IMR-90 (cell line): ENCODE measurements at regions not wholly inside any gene's neighbourhood (a gene's known extent, or its start where the extent isn't known, plus 50 kb on each side); places are given as distances from the start of the nearest gene placed in this dataset.

Experiments
- ATAC-seq: fragments of 200-7000 bp; cut with Tn5 transposase; 2 replicates; pipeline ENCODE4 v1.9.1; 2020; ENCODE audit warnings: low read depth, mild to moderate bottlenecking, moderate library complexity
- BruUV-seq: library from RNA; stranded (reverse); fragments of 400-500 nt; replicated peaks from 2 replicates; lab custom pipeline; 2021; lab: Mats Ljungman, UMichigan
- CTCF ChIA-PET: fragments of 300-600 bp; formaldehyde crosslinking; extraction: SDS; loops from one replicate; lab custom pipeline; 2021; ENCODE audit warnings: antibody characterized with exemption; lab: Yijun Ruan, JAX
- POLR2A ChIA-PET: fragments of 300-600 bp; sonication (Branson Sonifier 250); formaldehyde crosslinking; loops from one replicate; lab custom pipeline; 2022; ENCODE audit warnings: antibody characterized with exemption; ENCODE audit not compliant: unreplicated experiment; lab: Charles Lee
- DNase-seq: peaks from one replicate; pipeline ENCODE4 v3.0.0; 2013
- H2AFZ ChIP-seq: replicated peaks from 2 replicates; pipeline ENCODE3; 2013; ENCODE audit warnings: low read length, mild to moderate bottlenecking; ENCODE audit not compliant: poor library complexity
- H2AK5ac ChIP-seq: 2 replicates; pipeline ENCODE4 v1.6.1; 2013; ENCODE audit warnings: low read depth, low read length, inconsistent platforms
- H2AK9ac ChIP-seq: replicated peaks from 2 replicates; pipeline ENCODE3; 2013; ENCODE audit warnings: mild to moderate bottlenecking, low read depth, low read length, moderate library complexity; ENCODE audit not compliant: poor library complexity
- H2BK120ac ChIP-seq: 2 replicates; pipeline ENCODE4 v1.6.1; 2013; ENCODE audit warnings: low read depth, low read length, inconsistent platforms
- H2BK15ac ChIP-seq: 3 replicates; pipeline ENCODE4 v1.6.1; 2013; ENCODE audit warnings: low read depth, low read length, inconsistent platforms
- H2BK20ac ChIP-seq: 2 replicates; pipeline ENCODE4 v1.6.1; 2013; ENCODE audit warnings: low read depth, mild to moderate bottlenecking, inconsistent platforms, low read length, moderate library complexity
- H2BK5ac ChIP-seq: 2 replicates; pipeline ENCODE4 v1.6.1; 2013; ENCODE audit warnings: mild to moderate bottlenecking, low read depth, low read length, inconsistent platforms; ENCODE audit not compliant: poor library complexity, severe bottlenecking
- H3K14ac ChIP-seq: replicated peaks from 2 replicates; pipeline ENCODE4 v1.6.1; 2013; ENCODE audit warnings: low read depth, low read length, inconsistent platforms
- H3K18ac ChIP-seq: 2 replicates; pipeline ENCODE4 v1.6.1; 2013; ENCODE audit warnings: low read depth, low read length, control low read depth
- H3K23ac ChIP-seq: 2 replicates; pipeline ENCODE4 v1.6.1; 2013; ENCODE audit warnings: low read depth, low read length, inconsistent platforms
- H3K27ac ChIP-seq: 2 replicates; pipeline ENCODE4 v1.5.1; 2013; ENCODE audit warnings: mild to moderate bottlenecking, control low read depth, low read length; ENCODE audit not compliant: insufficient read depth
- H3K27me3 ChIP-seq: 2 replicates; pipeline ENCODE4 v1.6.1; 2013; ENCODE audit warnings: low read length; ENCODE audit not compliant: control insufficient read depth, insufficient read depth
- H3K36me3 ChIP-seq: 2 replicates; pipeline ENCODE4 v1.6.1; 2013; ENCODE audit warnings: low read length, mixed read lengths; ENCODE audit not compliant: control insufficient read depth, insufficient read depth
- H3K4ac ChIP-seq: 2 replicates; pipeline ENCODE4 v1.6.1; 2013; ENCODE audit warnings: low read depth, low read length, inconsistent platforms
- H3K4me1 ChIP-seq: 2 replicates; pipeline ENCODE4 v1.6.1; 2013; ENCODE audit warnings: low read length, mixed read lengths; ENCODE audit not compliant: control insufficient read depth, insufficient read depth
- H3K4me2 ChIP-seq: 2 replicates; pipeline ENCODE4 v1.6.1; 2013; ENCODE audit warnings: low read depth, mild to moderate bottlenecking, control low read depth, low read length, moderate library complexity
- H3K4me3 ChIP-seq: 2 replicates; pipeline ENCODE4 v1.5.1; 2013; ENCODE audit warnings: low read depth, mild to moderate bottlenecking, control low read depth, low read length, moderate library complexity; ENCODE audit not compliant: insufficient read depth
- H3K56ac ChIP-seq: 2 replicates; pipeline ENCODE4 v1.6.1; 2013; ENCODE audit warnings: low read length, inconsistent platforms; ENCODE audit not compliant: insufficient read depth; ENCODE audit errors: extremely low read depth
- H3K79me1 ChIP-seq, 2 experiments: 2 replicates each; pipeline ENCODE4 v1.6.1; 2013; ENCODE audit warnings: low read length in 2 of 2, inconsistent platforms in 1 of 2, low read depth in 1 of 2
- H3K9ac ChIP-seq: 2 replicates; pipeline ENCODE4 v1.6.1; 2013; ENCODE audit warnings: low read depth, low read length, control low read depth
- H3K9me1 ChIP-seq: 2 replicates; pipeline ENCODE4 v1.6.1; 2013; ENCODE audit warnings: low read length, inconsistent platforms; ENCODE audit not compliant: insufficient read depth
- H3K9me3 ChIP-seq: 2 replicates; pipeline ENCODE4 v1.6.1; 2013; ENCODE audit warnings: low read length; ENCODE audit not compliant: control insufficient read depth, insufficient read depth
- H4K20me1 ChIP-seq: 2 replicates; pipeline ENCODE4 v1.6.1; 2013; ENCODE audit warnings: low read length, inconsistent platforms; ENCODE audit not compliant: insufficient read depth
- H4K5ac ChIP-seq: 2 replicates; pipeline ENCODE4 v1.6.1; 2013; ENCODE audit warnings: mild to moderate bottlenecking, low read depth, low read length, control low read depth
- H4K8ac ChIP-seq, 2 experiments: 2 replicates each; pipeline ENCODE4 v1.6.1; 2013; ENCODE audit warnings: low read depth in 2 of 2, low read length in 2 of 2, control low read depth in 1 of 2, inconsistent platforms in 1 of 2
- H4K91ac ChIP-seq: 2 replicates; pipeline ENCODE4 v1.6.1; 2013; ENCODE audit warnings: low read depth, low read length, inconsistent platforms; ENCODE audit not compliant: insufficient read depth
- BHLHE40 ChIP-seq: fragments of 150-350 bp; IDR thresholded peaks from 2 replicates; pipeline ENCODE4 v1.6.1; 2016; ENCODE audit warnings: mild to moderate bottlenecking, low read depth, low read length
- CEBPB ChIP-seq: IDR thresholded peaks from 2 replicates; pipeline ENCODE4 v1.6.1; 2012; ENCODE audit warnings: low read depth, low read length, improper control_type of control experiment
- CHD1 ChIP-seq: IDR thresholded peaks from 2 replicates; pipeline ENCODE4 v1.6.1; 2012; ENCODE audit warnings: low read depth, low read length, improper control_type of control experiment
- FOS ChIP-seq: fragments of 150-350 bp; IDR thresholded peaks from 2 replicates; pipeline ENCODE4 v1.6.1; 2016; ENCODE audit warnings: low read depth, low read length
- MAFK ChIP-seq: IDR thresholded peaks from 2 replicates; pipeline ENCODE4 v1.6.1; 2012; ENCODE audit warnings: low read depth, low read length, improper control_type of control experiment
- MAZ ChIP-seq: IDR thresholded peaks from 2 replicates; pipeline ENCODE4 v1.6.1; 2012; ENCODE audit warnings: low read depth, mild to moderate bottlenecking, low read length, improper control_type of control experiment, moderate library complexity, borderline replicate concordance
- MXI1 ChIP-seq: IDR thresholded peaks from 2 replicates; pipeline ENCODE4 v1.6.1; 2012; ENCODE audit warnings: low read depth, mild to moderate bottlenecking, low read length, moderate library complexity, borderline replicate concordance
- NFE2L2 ChIP-seq: fragments of 150-350 bp; IDR thresholded peaks from 2 replicates; pipeline ENCODE4 v1.6.1; 2016; ENCODE audit warnings: low read depth, mild to moderate bottlenecking, low read length
- RAD21 ChIP-seq: IDR thresholded peaks from 2 replicates; pipeline ENCODE4 v1.6.1; 2012; ENCODE audit warnings: low read length, improper control_type of control experiment
- RCOR1 ChIP-seq: IDR thresholded peaks from 2 replicates; pipeline ENCODE4 v1.6.1; 2012; ENCODE audit warnings: mild to moderate bottlenecking, low read length, improper control_type of control experiment; ENCODE audit not compliant: insufficient replicate concordance
- RFX5 ChIP-seq: IDR thresholded peaks from 2 replicates; pipeline ENCODE4 v1.8.0; 2012; ENCODE audit warnings: low read depth, mild to moderate bottlenecking, low read length, moderate library complexity
- SMC3 ChIP-seq: fragments of 150-350 bp; IDR thresholded peaks from 2 replicates; pipeline ENCODE4 v1.6.1; 2016; ENCODE audit warnings: low read depth, mild to moderate bottlenecking, antibody characterized with exemption, low read length, moderate library complexity
- WGBS, 2 experiments: methylation state at CpG; one replicate each; pipeline versions ENCODE4 v1.1.5 to v1.1.7; 2013; ENCODE audit warnings: missing lambda C conversion rate in 2 of 2; ENCODE audit not compliant: insufficient read length in 1 of 2; ENCODE audit errors: extremely low coverage in 2 of 2; 5-methylcytosine and 5-hydroxymethylcytosine counted together
- dilution Hi-C: fragments of 300-500 bp; cut with HindIII; formaldehyde crosslinking; loops from one replicate; pipeline ENCODE4 v1.14.3; 2018; ENCODE audit warnings: low sequenced_read_pairs; ENCODE audit not compliant: unreplicated experiment
- in situ Hi-C: fragments of 300-500 bp; cut with MboI; formaldehyde crosslinking; loops from 3 replicates; pipeline ENCODE4 v1.14.3; 2019; ENCODE audit warnings: low sequenced_read_pairs, inconsistent platforms, mixed read lengths
- intact Hi-C: fragments of 100-400 bp; cut with micrococcal nuclease; formaldehyde crosslinking; loops from 2 replicates; pipeline ENCODE4 v1.10.0; 2022
- TF ChIP-seq, protein P1 (sequence below): conservative IDR thresholded peaks from 2 replicates; pipeline ENCODE4 v1.5.1; 2012; ENCODE audit warnings: mild to moderate bottlenecking, low read depth, low read length, improper control_type of control experiment
- TF ChIP-seq, protein P2 (sequence below): fragments of 150-350 bp; IDR thresholded peaks from 2 replicates; pipeline ENCODE4 v1.6.1; 2017; ENCODE audit warnings: mild to moderate bottlenecking, antibody characterized with exemption, low read length, low read depth
- TF ChIP-seq, protein P3 (sequence below): fragments of 150-350 bp; IDR thresholded peaks from 2 replicates; pipeline ENCODE4 v1.6.1; 2016; ENCODE audit warnings: low read depth, mild to moderate bottlenecking, low read length, moderate library complexity, borderline replicate concordance

DNA sequence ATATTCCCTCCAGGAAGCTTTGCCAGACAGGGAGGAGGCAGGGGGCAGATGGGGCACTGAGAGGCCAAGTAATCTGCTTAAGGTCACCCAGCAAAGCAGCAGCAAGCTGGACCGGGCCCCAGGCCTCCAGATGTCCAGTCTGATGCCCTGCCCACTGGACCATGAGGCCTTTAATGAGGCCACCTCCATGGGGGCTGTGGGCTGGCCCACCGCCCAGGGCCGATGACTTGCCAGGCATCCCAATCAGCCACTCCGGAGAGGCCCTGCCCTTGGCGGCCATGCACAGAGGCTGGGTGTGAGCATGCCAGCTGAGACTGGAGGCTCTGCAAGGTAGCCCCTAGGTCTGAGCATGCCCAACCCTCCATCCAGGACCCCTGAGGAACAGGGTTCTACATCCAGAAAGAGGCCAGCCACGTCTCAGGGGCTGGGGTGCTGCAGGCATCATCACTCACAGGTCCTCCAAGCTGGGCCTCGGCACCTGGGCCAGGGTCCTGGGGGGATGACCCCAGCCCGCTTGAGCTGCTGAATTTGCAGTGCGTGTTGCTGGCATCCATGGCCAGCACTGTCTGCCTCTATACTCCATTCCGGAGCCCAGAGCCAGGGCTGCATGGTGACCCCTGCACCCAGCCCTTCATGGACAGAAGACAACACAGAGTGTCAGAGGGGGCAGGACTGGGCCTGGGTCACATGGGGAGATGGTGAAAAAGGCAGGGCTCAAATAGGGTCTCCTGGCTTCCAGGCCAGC is 164.2 kb downstream of the INHBB start:
- H3K4ac ChIP-seq: no peak overlapping the region
- H2BK20ac ChIP-seq: no peak overlapping the region
- no peaks in the 10 kb centered on the region for H3K79me1 ChIP-seq
- in situ Hi-C loops: no loop called here
- H2BK120ac ChIP-seq: no peak overlapping the region
- no peaks in the 10 kb centered on the region for H3K4me1 ChIP-seq
- POLR2A ChIA-PET: no interaction called here
- no peak overlapping the region for H3K4me3 ChIP-seq
- H4K20me1 ChIP-seq: no peaks in the 10 kb centered on the region
- no peak overlapping the region for H4K5ac ChIP-seq
- DNase-seq: no peak
- H3K36me3 ChIP-seq: no peaks in the 10 kb centered on the region
- intact Hi-C loops: no loop called here
- 69% methylated on average over 6 of the region's 10 CpGs; no CpG with 5 or more reads in 1 of the 2 experiments for WGBS, 2 experiments
- no peak overlapping the region for H2AK5ac ChIP-seq
- no peak overlapping the region for H3K23ac ChIP-seq
- H3K4me2 ChIP-seq: no peak overlapping the region
- H3K9me1 ChIP-seq: no peaks in the 10 kb centered on the region
- no peak for ATAC-seq
- H4K91ac ChIP-seq: no peak overlapping the region
- TF ChIP-seq, protein P1, sequence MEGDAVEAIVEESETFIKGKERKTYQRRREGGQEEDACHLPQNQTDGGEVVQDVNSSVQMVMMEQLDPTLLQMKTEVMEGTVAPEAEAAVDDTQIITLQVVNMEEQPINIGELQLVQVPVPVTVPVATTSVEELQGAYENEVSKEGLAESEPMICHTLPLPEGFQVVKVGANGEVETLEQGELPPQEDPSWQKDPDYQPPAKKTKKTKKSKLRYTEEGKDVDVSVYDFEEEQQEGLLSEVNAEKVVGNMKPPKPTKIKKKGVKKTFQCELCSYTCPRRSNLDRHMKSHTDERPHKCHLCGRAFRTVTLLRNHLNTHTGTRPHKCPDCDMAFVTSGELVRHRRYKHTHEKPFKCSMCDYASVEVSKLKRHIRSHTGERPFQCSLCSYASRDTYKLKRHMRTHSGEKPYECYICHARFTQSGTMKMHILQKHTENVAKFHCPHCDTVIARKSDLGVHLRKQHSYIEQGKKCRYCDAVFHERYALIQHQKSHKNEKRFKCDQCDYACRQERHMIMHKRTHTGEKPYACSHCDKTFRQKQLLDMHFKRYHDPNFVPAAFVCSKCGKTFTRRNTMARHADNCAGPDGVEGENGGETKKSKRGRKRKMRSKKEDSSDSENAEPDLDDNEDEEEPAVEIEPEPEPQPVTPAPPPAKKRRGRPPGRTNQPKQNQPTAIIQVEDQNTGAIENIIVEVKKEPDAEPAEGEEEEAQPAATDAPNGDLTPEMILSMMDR: no peak
- TF ChIP-seq, protein P2, sequence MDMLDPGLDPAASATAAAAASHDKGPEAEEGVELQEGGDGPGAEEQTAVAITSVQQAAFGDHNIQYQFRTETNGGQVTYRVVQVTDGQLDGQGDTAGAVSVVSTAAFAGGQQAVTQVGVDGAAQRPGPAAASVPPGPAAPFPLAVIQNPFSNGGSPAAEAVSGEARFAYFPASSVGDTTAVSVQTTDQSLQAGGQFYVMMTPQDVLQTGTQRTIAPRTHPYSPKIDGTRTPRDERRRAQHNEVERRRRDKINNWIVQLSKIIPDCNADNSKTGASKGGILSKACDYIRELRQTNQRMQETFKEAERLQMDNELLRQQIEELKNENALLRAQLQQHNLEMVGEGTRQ: no peak
- TF ChIP-seq FOS (no peak), NFE2L2 (no peak), CHD1 (no peak), RCOR1 (no peak), MXI1 (no peak), RAD21 (no peak), CEBPB (no peak), MAZ (no peak), SMC3 (no peak), MAFK (no peak), BHLHE40 (no peak), RFX5 (no peak)
- TF ChIP-seq, protein P3, sequence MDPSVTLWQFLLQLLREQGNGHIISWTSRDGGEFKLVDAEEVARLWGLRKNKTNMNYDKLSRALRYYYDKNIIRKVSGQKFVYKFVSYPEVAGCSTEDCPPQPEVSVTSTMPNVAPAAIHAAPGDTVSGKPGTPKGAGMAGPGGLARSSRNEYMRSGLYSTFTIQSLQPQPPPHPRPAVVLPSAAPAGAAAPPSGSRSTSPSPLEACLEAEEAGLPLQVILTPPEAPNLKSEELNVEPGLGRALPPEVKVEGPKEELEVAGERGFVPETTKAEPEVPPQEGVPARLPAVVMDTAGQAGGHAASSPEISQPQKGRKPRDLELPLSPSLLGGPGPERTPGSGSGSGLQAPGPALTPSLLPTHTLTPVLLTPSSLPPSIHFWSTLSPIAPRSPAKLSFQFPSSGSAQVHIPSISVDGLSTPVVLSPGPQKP: no peak
- H2BK15ac ChIP-seq: no peak overlapping the region
- no TSS peak for BruUV-seq
- no peak overlapping the region for H2BK5ac ChIP-seq
- no peak overlapping the region for H2AK9ac ChIP-seq
- H3K18ac ChIP-seq: no peak overlapping the region
- no peak overlapping the region for H3K56ac ChIP-seq
- H3K9ac ChIP-seq: no peak overlapping the region
- no peaks in the 10 kb centered on the region for H3K9me3 ChIP-seq
- dilution Hi-C loops: no loop called here
- CTCF ChIA-PET: no interaction called here
- no peak overlapping the region for H3K27ac ChIP-seq
- peaks cover 46% of the 10 kb centered on the region for H3K27me3 ChIP-seq
- no peak overlapping the region for H4K8ac ChIP-seq
- peak overlapping the region; percentile 6 for H2AFZ ChIP-seq
- H3K14ac ChIP-seq: no peak overlapping the region
